GM18508 (cell line): ENCODE measurements at regions not wholly inside any gene's neighbourhood (a gene's known extent, or its start where the extent isn't known, plus 50 kb on each side); places are given as distances from the start of the nearest gene placed in this dataset.

Experiments used
- ATAC-seq: cut with Tn5 transposase; IDR thresholded peaks from one replicate; pipeline ENCODE4 v1.9.1; 2021; ENCODE audit warnings: moderate number of reproducible peaks; ENCODE audit not compliant: insufficient read depth, unreplicated experiment

GRCh38 chr16:48852951-48853350, 243.0 kb upstream of the N4BP1 start:
- no peak for ATAC-seq

GRCh38 chr16:48852458-48852857, 242.5 kb upstream of the N4BP1 start:
- ATAC-seq = no peak

DNA sequence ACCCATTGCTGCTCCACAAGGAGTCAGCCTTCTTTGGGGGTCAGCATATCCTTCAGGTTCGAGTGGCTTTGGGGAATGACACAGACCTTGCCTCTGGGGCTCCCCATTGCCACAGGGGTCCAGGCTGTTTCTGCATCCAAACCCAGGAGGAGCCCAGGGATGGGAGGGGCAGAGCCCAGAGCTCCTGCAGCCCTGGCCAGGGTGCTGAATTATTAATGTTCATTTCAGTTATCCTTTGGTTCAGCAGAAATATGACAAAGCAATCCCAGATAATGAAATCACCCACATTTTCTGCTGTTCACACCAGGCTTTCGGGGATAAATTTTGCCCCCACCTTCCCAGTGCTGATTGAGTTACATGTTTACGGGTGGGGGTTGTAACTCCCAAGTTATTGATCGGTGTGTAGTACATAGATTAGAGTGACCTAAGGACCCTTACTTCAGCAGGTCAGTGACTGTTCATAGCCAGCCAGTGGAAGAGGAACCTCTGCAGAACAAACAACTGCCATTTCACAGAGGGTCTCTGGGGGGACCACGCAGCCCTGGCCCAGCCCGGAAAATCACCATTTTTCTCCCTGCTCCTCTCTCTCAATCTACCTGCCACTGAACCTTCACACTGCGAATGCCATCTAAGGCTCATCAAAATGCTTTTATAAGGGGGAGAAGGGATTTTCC, 240.3 kb upstream of the N4BP1 start:
- no peak for ATAC-seq

DNA sequence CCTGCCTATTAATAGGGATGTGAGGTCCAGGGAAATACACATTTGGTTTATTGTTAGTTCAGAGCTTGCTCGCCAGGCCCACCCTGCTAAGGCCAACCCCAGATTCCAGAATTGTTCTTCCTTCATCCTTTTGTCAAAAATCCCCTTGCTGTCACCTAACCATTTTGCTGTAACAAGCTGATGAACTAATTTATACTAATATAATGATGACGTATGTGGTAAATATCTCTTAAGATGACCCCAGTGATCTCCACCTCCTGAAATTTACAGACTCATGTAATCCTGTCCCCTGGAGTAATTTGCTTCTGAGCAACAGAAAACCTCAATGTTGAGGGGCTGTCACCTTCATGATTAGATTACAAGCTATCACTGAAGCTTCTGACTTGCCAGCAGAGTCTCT, 236.3 kb upstream of the N4BP1 start:
- no peak for ATAC-seq

GRCh38 chr16:48845261-48845660, 235.3 kb upstream of the N4BP1 start:
- ATAC-seq = no peak

DNA sequence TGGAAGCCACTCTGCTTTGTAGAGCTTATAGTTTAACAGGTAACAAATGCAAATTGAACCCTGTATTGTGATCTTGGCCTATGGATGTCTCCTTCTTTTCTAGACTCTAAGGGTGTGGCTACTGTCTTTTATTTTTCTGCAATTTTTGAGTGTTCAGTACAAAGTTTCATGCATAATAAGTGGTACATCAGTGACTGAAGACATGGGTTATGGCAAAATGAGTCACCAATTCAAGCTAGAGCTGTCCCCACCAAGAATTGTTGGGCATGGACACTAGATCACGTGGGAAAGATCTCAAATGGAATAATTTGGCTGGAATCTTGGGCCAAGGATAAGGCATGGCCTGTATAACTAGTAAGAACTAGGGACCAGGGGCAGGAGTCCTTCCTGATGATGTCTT, 228.4 kb upstream of the N4BP1 start:
- no peak for ATAC-seq

DNA sequence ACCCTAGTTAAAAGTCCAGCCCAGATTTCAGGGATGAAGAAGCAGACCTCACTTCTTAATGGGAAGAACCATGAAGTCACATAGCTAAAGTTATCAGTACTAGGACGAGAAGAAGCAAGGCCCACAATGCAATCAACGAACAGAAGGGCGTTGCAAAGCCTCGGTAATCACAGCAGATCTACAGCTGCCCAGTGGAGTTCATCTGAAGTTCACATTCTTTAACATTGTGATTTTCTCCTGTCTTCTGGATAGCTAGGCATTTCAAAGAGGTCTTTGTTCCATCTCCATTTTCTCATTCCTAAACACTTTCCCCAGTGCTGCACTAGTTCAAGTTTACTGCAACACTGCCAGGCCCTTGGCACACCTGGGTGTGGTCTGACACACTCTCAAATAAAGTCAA, 226.7 kb upstream of the N4BP1 start:
- ATAC-seq = no peak

DNA sequence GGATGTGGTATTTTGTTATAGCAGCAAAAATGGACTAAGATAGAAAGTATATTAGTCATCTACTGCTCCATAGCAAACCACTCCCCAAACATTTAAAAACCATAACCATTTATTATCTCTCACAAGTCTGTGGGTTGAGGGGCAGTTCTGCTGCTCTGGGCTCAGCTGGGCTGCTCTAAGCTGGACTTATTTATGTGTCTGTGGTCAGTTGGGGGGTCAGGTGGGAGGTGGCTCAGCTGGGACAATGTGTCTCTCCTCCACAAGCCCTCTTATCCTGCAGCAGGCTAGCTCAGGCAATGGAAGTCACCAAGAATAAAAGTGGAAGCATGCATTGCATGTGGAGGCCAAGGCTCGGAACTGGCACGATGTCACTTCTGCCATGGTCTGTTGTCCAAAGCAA, 226.1 kb upstream of the N4BP1 start:
- no peak for ATAC-seq

- ATAC-seq = no peak
Measured at GRCh38 chr16:48834576-48834975, 224.6 kb upstream of the N4BP1 start.

DNA sequence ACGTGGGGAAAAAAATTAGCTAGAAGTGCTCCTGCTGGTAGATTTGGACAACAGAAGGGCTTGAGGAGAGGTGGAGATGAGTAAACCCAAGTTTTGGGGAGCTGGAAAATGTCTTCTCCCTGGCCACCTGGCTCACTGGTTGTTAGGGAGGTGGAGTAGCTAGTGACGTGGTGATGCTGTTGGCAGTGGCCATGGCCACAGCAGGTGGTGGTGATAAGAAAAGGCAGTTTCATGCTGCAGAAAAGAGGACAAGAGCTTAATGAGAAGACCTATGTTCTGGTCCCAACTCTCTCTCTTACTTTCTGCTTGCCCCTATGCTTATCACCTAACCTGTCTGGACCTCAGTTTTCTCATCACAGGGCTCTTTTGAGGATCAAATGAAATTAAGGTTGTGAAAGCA, 223.5 kb upstream of the N4BP1 start:
- ATAC-seq = no peak

GRCh38 chr16:48831076-48831722, 221.2 kb upstream of the N4BP1 start:
- no peak for ATAC-seq

DNA sequence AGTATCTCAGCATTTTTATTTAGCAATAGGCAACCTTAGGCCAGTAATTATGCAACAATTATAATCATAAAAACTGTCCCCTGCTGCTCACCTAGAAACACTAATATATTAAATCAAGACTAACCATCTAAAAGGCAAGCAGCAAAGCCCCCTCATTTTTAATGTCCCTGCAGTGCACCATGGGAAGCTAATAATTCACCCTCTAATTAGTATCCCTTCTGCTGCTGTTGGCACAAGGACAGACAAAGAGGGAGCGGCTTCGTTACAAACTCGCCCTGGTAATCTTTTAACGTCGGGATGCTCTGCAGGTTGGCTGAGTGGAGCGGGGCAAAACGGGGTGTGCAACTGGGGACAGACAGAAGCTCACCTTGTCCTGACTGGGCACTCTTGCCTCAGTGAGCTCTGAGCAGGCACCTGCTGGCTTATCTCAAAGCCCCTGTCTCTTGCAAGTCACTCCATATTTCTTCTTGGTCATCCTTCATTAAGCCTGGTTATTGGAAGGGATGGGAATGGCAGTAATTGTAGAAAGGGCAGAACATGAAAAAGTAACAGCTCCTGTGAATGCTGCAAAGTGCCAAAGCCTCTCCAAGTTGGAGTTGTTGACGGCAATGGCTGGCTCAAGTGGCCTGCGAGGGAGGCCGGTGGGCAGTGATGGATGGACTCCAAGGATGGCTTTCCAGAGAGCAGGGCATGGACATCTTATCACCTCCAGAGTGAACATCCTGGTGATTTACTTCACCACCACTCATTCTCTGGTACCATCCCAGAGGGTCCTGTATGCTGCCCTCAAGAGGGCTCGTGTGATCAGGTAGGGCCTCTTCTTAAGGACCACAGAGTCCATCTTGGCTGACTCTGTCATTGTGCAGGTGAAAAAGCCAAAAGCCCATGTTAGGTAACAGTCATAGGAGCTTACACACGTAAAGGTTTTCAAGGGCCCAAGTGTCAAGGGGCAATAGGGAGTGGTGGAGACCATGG, 219.6 kb upstream of the N4BP1 start:
- ATAC-seq = no peak

GRCh38 chr16:48824271-48824670, 214.3 kb upstream of the N4BP1 start:
- no peak for ATAC-seq

GRCh38 chr16:48822431-48822830, 212.5 kb upstream of the N4BP1 start:
- ATAC-seq = no peak

GRCh38 chr16:48820379-48820778, 210.4 kb upstream of the N4BP1 start:
- no peak for ATAC-seq

- ATAC-seq = no peak
Measured at GRCh38 chr16:48818257-48818656, 208.3 kb upstream of the N4BP1 start.

DNA sequence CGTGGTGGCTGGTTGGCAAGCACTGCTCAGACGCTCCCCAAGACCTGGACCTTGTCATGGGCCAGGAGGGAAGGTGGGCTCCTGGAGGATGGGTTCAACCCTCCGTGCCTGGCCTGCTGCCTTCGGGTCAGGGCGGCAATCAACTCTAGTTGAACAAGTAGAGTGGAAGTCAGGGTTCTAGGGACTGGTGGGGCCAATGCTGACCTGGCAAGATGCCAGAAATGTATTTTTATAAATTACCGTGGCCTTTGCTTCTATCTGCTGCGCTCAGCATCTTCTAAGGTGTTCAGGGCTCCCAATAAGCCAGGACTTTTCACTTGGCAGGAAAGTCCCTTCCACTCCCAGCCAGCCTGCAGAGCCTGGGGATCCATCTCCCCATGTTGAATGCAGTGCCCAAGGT, 207.1 kb upstream of the N4BP1 start:
- ATAC-seq = no peak

GRCh38 chr16:48816393-48816792, 206.4 kb upstream of the N4BP1 start:
- no peak for ATAC-seq

DNA sequence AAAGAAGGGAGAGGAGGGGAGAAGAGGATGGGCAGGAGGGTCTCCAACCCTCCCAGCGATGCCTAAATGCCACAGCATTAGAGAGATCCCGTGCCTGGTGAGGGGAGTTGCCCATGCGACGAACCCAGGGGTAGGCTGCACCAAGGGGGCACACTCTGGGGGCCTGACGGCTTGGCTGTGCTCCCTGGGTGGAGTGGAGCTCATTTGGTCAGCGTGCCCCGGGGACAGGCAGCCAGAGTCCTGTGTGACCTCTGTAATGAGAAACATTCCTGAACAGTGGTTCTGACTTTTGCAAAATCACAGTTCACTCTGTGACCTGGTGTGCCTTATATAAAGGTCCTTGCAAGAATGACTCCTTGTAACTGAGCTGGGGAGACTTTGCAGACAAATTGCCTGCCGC, 205.0 kb upstream of the N4BP1 start:
- ATAC-seq = no peak

DNA sequence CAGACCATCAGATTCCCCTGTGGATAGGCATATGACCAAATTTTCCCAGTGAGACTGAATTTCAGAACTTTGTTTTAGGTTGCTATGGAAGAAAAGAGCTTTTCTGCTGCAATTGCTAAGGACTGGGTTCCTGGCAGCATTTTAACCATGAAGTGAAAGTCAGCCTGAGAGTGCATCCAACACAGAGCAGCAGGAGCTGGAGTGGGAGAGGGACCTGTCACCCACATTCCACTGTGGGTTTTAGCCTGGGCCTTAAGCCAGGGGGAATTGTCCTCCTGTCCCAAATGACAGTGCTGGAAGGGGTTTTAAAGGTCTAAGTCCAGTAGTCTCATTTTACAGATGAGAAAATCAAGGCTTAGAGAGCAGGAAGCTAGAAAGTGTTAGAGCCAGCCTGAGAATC, 203.5 kb upstream of the N4BP1 start:
- ATAC-seq = no peak

DNA sequence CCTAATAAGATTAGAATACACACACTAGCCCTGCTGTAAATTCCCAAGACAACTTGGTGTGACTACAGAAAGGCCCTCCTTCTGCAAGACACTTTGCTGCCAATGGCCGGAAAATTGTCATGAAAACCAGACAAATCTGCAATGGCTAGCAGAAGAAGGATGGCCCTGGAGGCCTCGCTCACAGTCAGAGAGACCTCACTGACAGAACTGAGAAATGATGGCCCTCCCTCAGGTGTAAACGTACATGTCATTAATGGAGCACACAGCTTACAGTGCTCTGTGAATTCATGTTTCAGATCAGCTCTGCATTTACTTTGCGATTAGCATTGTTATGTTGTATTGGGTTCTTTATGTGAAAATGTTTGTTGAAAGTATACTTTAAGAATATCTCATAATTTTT, 202.9 kb upstream of the N4BP1 start:
- ATAC-seq = no peak
